Right lobe of liver (tissue), 6 donors: ENCODE measurements at regions not wholly inside any gene's neighbourhood (a gene's known extent, or its start where the extent isn't known, plus 50 kb on each side); places are given as distances from the start of the nearest gene placed in this dataset.

ENCODE experiments used
- ATAC-seq, 4 donors: fragments of 200-7000 bp; cut with Tn5 transposase; one replicate each; pipeline ENCODE4 v1.9.1; 2020; ENCODE audit warnings: mild to moderate bottlenecking in 4 of 4, moderate library complexity in 4 of 4
- DNase-seq, 3 donors: peaks; one replicate each; pipeline ENCODE4 v3.0.0-alpha.2; 2020
- H3K27ac ChIP-seq, 3 donors: fragments of 200-600 bp; one replicate each; pipeline ENCODE4 v1.8.0; 2022
- H3K27me3 ChIP-seq, 2 donors: fragments of 200-600 bp; one replicate each; pipeline ENCODE4 v1.8.0; 2022
- H3K36me3 ChIP-seq, 4 donors: fragments of 200-600 bp; sonication (generic) in 1 of 4; one replicate each; pipeline versions ENCODE4 v1.5.1 to v1.8.0; 2017 to 2022; ENCODE audit warnings: control low read depth in 1 of 4
- H3K4me1 ChIP-seq, 4 donors: fragments of 200-600 bp; sonication (generic) in 1 of 4; one replicate each; pipeline versions ENCODE4 v1.5.1 to v1.8.0; 2017 to 2022; ENCODE audit warnings: control low read depth in 1 of 4
- H3K4me3 ChIP-seq, 3 donors: fragments of 200-600 bp; one replicate each; pipeline ENCODE4 v1.8.0; 2022
- H3K9me3 ChIP-seq, 4 donors: fragments of 200-600 bp; sonication (generic) in 1 of 4; one replicate each; pipeline versions ENCODE4 v1.5.1 to v1.8.0; 2017 to 2022; ENCODE audit warnings: control low read depth in 1 of 4
- CTCF ChIP-seq, 4 donors: fragments of 200-600 bp in 3 of 4; fragments of 450-650 bp in 1 of 4; IDR thresholded peaks; one replicate each; pipeline versions ENCODE4 v1.5.1 to v1.8.0; 2016 to 2022; ENCODE audit warnings: antibody characterized with exemption in 4 of 4, mild to moderate bottlenecking in 2 of 4
- POLR2A ChIP-seq: fragments of 450-650 bp; IDR thresholded peaks from one replicate; pipeline ENCODE4 v1.6.1; 2017; ENCODE audit warnings: antibody characterized with exemption, mild to moderate bottlenecking
- WGBS: methylation state at CpG from one replicate; pipeline ENCODE4 v1.1.6; 2018; ENCODE audit warnings: low coverage, low lambda C conversion rate; ENCODE audit not compliant: insufficient coverage; ENCODE audit errors: missing lambda C conversion rate; 5-methylcytosine and 5-hydroxymethylcytosine counted together
- intact Hi-C, 2 donors: fragments of 100-400 bp; cut with DNase I; formaldehyde crosslinking; loops; one replicate each; pipeline versions ENCODE4 v1.11.2 to v1.14.1; 2022
- donor health status: DM: no; HTN: yes; CAD: no.
- donor health status: DM: no; HTN: no; CAD: no.
- donor health status: DM: no; HTN: no; CAD: no.
- donor health status: DM: no; HTN: yes; CAD: no.
- donor health status: DM: no; HTN: yes; CAD: no.

- DNase-seq (no peak), ATAC-seq (no peak)
- intact Hi-C loops = no loop called here
- no peak overlapping the region for H3K27ac ChIP-seq
- WGBS = 36% methylated on average over 3 of the region's 3 CpGs
- no peaks in the 10 kb centered on the region for H3K27me3 ChIP-seq
- no peak overlapping the region for H3K4me3 ChIP-seq
- H3K9me3 ChIP-seq = no peaks in the 10 kb centered on the region
- no peaks in the 10 kb centered on the region for H3K36me3 ChIP-seq
- TF ChIP-seq POLR2A (no peak), CTCF (IDR thresholded peaks at IDR 0.05) (no peak)
- peaks cover 0 to 2% (median 0%) of the 10 kb centered on the region in 4 donors for H3K4me1 ChIP-seq
These were observed 114.1 kb upstream of the SMLR1 start for GRCh38 chr6:130713144-130713543.

- 82% methylated on average over 1 of the region's 5 CpGs for WGBS
- H3K27me3 ChIP-seq = no peaks in the 10 kb centered on the region
- no peak overlapping the region for H3K4me3 ChIP-seq
- H3K4me1 ChIP-seq = peaks cover 0 to 2% (median 0%) of the 10 kb centered on the region in 4 donors
- H3K9me3 ChIP-seq = no peaks in the 10 kb centered on the region
- intact Hi-C loops = no loop called here
- no peaks in the 10 kb centered on the region for H3K36me3 ChIP-seq
- no peak for TF ChIP-seq POLR2A
- no peak for TF ChIP-seq CTCF (IDR thresholded peaks at IDR 0.05)
- DNase-seq = no peak
- H3K27ac ChIP-seq = no peak overlapping the region
- ATAC-seq = no peak
These were observed 112.1 kb upstream of the SMLR1 start for GRCh38 chr6:130715058-130715457.

GRCh38 chr6:130716466-130716865 is 110.7 kb upstream of the SMLR1 start:
- no peaks in the 10 kb centered on the region for H3K9me3 ChIP-seq
- TF ChIP-seq POLR2A (no peak), CTCF (IDR thresholded peaks at IDR 0.05) (no peak)
- H3K36me3 ChIP-seq = no peaks in the 10 kb centered on the region
- H3K4me3 ChIP-seq = no peak overlapping the region
- no peak overlapping the region for H3K27ac ChIP-seq
- no peak for DNase-seq
- no peak for ATAC-seq
- 90% methylated on average over 3 of the region's 3 CpGs for WGBS
- intact Hi-C loops = no loop called here
- no peaks in the 10 kb centered on the region for H3K27me3 ChIP-seq
- H3K4me1 ChIP-seq = peaks cover 0 to 2% (median 0%) of the 10 kb centered on the region in 4 donors

GRCh38 chr6:130717657-130718056 is 109.5 kb upstream of the SMLR1 start:
- H3K4me3 ChIP-seq = no peak overlapping the region
- WGBS = 80% methylated on average over 1 of the region's 1 CpG
- TF ChIP-seq POLR2A (no peak), CTCF (IDR thresholded peaks at IDR 0.05) (no peak)
- H3K27me3 ChIP-seq = no peaks in the 10 kb centered on the region
- peaks cover 0 to 2% (median 0%) of the 10 kb centered on the region in 4 donors for H3K4me1 ChIP-seq
- no peak overlapping the region for H3K27ac ChIP-seq
- no peaks in the 10 kb centered on the region for H3K36me3 ChIP-seq
- ATAC-seq (no peak), DNase-seq (no peak)
- intact Hi-C loops = no loop called here
- no peaks in the 10 kb centered on the region for H3K9me3 ChIP-seq

- no peak for DNase-seq
- ATAC-seq = no peak
- Histone ChIP-seq H3K4me3 (no peak overlapping the region), H3K9me3 (no peaks in the 10 kb centered on the region), H3K36me3 (no peaks in the 10 kb centered on the region), H3K4me1 (no peaks in the 10 kb centered on the region), H3K27me3 (no peaks in the 10 kb centered on the region), H3K27ac (no peak overlapping the region)
- no peak for TF ChIP-seq CTCF (IDR thresholded peaks at IDR 0.05)
- no peak for TF ChIP-seq POLR2A
- intact Hi-C loops = no loop called here
These were observed 107.0 kb upstream of the SMLR1 start for GRCh38 chr6:130720076-130720715.
